Astrocyte of the spinal cord (primary cell): ENCODE measurements at regions not wholly inside any gene's neighbourhood (a gene's known extent, or its start where the extent isn't known, plus 50 kb on each side); places are given as distances from the start of the nearest gene placed in this dataset.

Source experiments
- DNase-seq: peaks from one replicate; pipeline ENCODE4 v3.0.0; 2011; ENCODE audit warnings: low read depth, low spot score
- H3K4me3 ChIP-seq: 2 replicates; pipeline ENCODE4 v1.5.1; 2011; ENCODE audit warnings: low read depth, mild to moderate bottlenecking, low read length, moderate library complexity
- in situ Hi-C: cut with HindIII; loops from 2 replicates; pipeline ENCODE4 v1.10.0; 2017; ENCODE audit warnings: low sequenced_read_pairs
- TF ChIP-seq, protein P1 (sequence below): IDR thresholded peaks from 2 replicates; pipeline ENCODE4 v1.5.1; 2012; ENCODE audit warnings: low read depth, mild to moderate bottlenecking, low read length, inconsistent platforms

DNA sequence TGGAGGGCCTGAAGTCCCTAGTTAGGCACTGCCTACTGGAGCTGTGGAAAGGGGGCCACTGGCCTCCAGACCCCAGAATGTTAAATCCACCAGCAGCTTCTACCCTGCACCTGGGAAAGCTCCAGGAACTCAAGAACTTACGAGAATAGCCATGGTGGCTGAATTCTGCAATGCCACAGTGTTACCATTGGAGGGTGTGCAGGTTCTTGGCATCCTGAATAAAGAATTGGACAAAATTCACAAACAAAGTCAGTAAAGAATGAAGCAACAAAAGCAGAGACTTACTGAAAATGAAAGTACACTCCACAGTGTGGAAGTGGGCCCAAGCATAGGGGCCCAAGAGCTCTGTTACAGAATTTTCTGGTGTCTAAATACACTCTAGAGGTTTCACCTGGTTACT lies 107.0 kb downstream of the PRDM9 start:
- DNase-seq = no peak
- TF ChIP-seq, protein P1, sequence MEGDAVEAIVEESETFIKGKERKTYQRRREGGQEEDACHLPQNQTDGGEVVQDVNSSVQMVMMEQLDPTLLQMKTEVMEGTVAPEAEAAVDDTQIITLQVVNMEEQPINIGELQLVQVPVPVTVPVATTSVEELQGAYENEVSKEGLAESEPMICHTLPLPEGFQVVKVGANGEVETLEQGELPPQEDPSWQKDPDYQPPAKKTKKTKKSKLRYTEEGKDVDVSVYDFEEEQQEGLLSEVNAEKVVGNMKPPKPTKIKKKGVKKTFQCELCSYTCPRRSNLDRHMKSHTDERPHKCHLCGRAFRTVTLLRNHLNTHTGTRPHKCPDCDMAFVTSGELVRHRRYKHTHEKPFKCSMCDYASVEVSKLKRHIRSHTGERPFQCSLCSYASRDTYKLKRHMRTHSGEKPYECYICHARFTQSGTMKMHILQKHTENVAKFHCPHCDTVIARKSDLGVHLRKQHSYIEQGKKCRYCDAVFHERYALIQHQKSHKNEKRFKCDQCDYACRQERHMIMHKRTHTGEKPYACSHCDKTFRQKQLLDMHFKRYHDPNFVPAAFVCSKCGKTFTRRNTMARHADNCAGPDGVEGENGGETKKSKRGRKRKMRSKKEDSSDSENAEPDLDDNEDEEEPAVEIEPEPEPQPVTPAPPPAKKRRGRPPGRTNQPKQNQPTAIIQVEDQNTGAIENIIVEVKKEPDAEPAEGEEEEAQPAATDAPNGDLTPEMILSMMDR = no peak
- in situ Hi-C loops = no loop called here
- no peak overlapping the region for H3K4me3 ChIP-seq

DNA sequence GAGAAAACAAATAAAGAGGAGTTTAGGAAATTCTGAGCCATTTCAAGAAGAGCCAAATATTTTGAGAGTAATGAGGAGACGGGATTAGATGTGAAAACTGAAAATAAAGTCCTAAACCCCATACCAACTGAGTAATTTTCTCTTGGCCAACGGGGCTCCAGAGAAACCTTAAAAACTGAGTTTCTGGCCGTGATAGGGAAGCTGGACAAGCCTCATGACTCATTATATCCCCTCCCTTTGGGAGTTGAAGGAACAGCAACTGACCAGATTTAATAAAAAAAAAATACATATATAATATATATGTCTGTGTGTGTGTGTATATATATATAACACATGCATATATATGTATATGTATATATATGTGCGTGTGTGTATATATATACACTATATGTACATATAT lies 119.6 kb downstream of the PRDM9 start:
- in situ Hi-C loops = no loop called here
- TF ChIP-seq, protein P1 = no peak
- H3K4me3 ChIP-seq = no peak overlapping the region
- no peak for DNase-seq

DNA sequence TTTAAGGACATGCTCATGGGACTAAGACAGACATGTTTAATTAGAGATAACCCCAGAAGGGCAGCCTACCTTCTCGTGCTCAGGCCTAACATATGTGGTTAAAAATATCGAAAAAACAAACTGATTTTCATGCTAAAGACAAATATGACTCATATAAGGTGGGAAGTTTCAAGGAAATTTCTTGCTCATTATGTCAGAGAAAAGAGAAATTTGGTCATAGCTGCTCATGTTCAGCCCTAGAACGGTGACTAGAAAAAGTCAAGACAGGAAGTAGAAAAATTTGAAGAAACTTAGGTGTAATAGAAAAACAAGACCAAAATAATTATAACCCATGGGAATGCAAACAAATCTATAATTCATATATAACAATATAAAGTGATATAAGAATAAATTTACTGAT lies 120.6 kb downstream of the PRDM9 start:
- no peak for DNase-seq
- in situ Hi-C loops = no loop called here
- TF ChIP-seq, protein P1 = no peak

DNA sequence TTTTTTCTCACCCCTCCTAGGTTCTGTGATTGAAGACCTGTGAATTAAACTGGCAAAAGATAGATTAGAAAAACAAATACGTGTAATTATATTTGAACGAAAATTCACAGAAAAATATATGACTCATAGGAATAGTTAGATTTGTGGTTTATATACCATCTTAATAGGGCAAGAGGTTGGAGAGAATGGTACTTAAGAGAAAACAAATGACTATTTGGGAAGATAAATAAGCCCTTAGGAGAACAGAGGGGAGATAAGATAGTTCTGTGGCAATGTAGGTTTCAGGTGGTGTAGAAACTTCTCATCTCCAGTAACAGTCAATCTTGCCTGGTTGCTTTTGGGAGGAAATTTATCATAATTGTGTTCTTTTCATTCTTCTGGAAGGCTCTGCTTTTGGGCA lies 122.0 kb downstream of the PRDM9 start:
- TF ChIP-seq, protein P1 = no peak

More for the DNA sequence above, 120.6 kb downstream of the PRDM9 start:
- no peak overlapping the region for H3K4me3 ChIP-seq

DNA sequence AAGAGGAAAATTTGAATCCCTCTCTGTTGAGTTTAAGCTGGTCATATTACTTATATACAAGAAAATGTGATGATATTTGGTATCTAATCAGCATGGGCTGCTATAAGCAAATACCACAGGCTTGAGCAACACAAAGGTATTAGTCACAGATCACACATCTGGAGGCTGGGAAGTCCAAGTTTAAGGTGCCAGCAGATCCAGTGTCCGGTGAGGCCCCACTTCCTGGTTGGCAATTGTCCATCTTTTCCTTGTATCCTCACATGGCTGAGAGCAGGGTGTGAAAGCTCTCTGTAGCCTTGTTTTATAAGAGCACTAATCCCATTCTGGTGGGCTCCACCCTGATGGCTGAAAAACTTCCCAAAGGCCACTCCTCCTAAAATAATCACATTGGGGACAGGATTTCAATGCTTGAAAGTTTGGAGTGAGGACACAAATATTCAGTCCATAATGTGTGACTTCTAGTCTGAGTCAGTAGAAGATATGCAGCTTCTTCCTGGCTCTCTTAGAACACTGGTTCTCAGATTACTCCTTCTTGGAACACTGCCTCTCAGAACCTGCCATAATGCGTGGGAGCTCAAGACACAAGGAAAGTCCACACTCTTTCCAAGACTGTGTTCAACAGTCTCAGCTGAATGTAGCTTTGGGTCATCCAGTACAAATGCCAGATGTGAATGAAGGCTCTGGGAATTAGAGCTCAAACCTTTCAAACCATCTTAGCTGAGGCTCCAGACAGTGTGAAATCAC lies 124.1 kb downstream of the PRDM9 start:
- in situ Hi-C loops = no loop called here
- DNase-seq = peak; percentile 54
- TF ChIP-seq, protein P1 = no peak

More for the DNA sequence above, 122.0 kb downstream of the PRDM9 start:
- no peak for DNase-seq
- in situ Hi-C loops = no loop called here
- no peak overlapping the region for H3K4me3 ChIP-seq

DNA sequence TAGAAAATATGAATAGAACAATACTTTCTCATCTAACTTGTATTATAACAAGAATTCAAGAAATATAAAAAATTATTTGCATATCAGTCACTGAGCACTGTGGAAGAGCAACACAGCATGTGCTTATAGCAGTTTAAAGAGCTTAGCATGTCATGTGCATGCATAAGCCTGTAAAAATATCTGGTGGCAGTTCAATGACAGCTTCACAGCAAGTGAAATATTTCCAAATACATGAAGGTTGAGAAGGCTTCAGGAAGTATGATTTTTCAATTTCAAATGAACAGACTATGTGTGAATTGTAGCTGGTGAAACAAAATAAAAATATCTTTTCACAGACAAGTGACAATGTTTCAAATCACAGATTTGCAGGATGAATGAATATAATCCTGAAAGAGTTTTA lies 128.5 kb downstream of the PRDM9 start:
- no peak for DNase-seq
- in situ Hi-C loops = no loop called here
- no peak overlapping the region for H3K4me3 ChIP-seq
- TF ChIP-seq, protein P1 = no peak

More for the DNA sequence above, 124.1 kb downstream of the PRDM9 start:
- no peak overlapping the region for H3K4me3 ChIP-seq
